Endothelial cell of umbilical vein (primary cell): ENCODE measurements at regions not wholly inside any gene's neighbourhood (a gene's known extent, or its start where the extent isn't known, plus 50 kb on each side); places are given as distances from the start of the nearest gene placed in this dataset.
"Not testable (repeated sequence)": the region's sequence is repeated elsewhere in the genome, so short reads cannot be mapped to it uniquely, and the experiment has no call there.

Source experiments
- BruUV-seq: library from RNA; stranded (reverse); fragments of 400-500 nt; replicated peaks from 2 replicates; lab custom pipeline; 2021; lab: Mats Ljungman, UMichigan
- CTCF ChIA-PET: fragments of 300-600, 350-600 bp; sonication (Branson Sonifier 250); formaldehyde crosslinking; loops from one replicate; lab custom pipeline; 2021; ENCODE audit warnings: antibody characterized with exemption, inconsistent platforms; lab: Charles Lee
- POLR2A ChIA-PET: fragments of 300-600, 350-600 bp; sonication (Branson Sonifier 250); formaldehyde crosslinking; loops from one replicate; lab custom pipeline; 2021; ENCODE audit warnings: antibody characterized with exemption, inconsistent platforms; lab: Charles Lee
- DNase-seq: peaks from one replicate; pipeline ENCODE4 v3.0.0-alpha.2; 2011; ENCODE audit warnings: low read depth, low spot score
- FAIRE-seq: peaks from 2 replicates; lab custom pipeline; 2011; peaks lifted over from hg19 to GRCh38; lab: Jason Lieb, UNC
- H2AFZ ChIP-seq: 2 replicates; pipeline ENCODE4 v1.6.0; 2012; ENCODE audit warnings: low read depth, low read length, control low read depth, inconsistent platforms
- H3K27ac ChIP-seq: 2 replicates; pipeline ENCODE4 v1.5.1; 2011; ENCODE audit warnings: low read depth, mild to moderate bottlenecking, control low read depth, low read length, moderate library complexity; ENCODE audit not compliant: insufficient read depth
- H3K27me3 ChIP-seq, 2 experiments: 2 replicates each; pipeline versions ENCODE4 v1.6.0 to v1.6.1; 2011; ENCODE audit warnings: low read length in 2 of 2, mixed read lengths in 1 of 2; ENCODE audit not compliant: control insufficient read depth in 2 of 2, insufficient read depth in 2 of 2
- H3K36me3 ChIP-seq, 2 experiments: 2 replicates in 1 of 2; 3 replicates in 1 of 2; pipeline ENCODE4 v1.5.1; 2011; ENCODE audit warnings: low read length in 2 of 2, mild to moderate bottlenecking in 1 of 2, moderate library complexity in 1 of 2; ENCODE audit not compliant: control insufficient read depth in 2 of 2, insufficient read depth in 2 of 2; ENCODE audit errors: extremely low read depth in 1 of 2
- H3K4me1 ChIP-seq: 3 replicates; pipeline ENCODE4 v1.5.1; 2011; ENCODE audit warnings: mild to moderate bottlenecking, low read length; ENCODE audit not compliant: control insufficient read depth, insufficient read depth; ENCODE audit errors: extremely low read depth
- H3K4me2 ChIP-seq: 2 replicates; pipeline ENCODE4 v1.6.1; 2011; ENCODE audit warnings: low read length, control low read depth, mixed read lengths; ENCODE audit not compliant: insufficient read depth
- H3K4me3 ChIP-seq, 3 experiments: fragments of 200-600 bp in 1 of 3; sonication (generic), shearing (Covaris generic) in 1 of 3; replicated peaks in 1 of 3; 2 replicates each; pipeline ENCODE4 v1.5.1; 2011 to 2016; ENCODE audit warnings: control low read depth in 3 of 3, low read length in 3 of 3, mild to moderate bottlenecking in 2 of 3, inconsistent platforms in 1 of 3, low read depth in 1 of 3, moderate library complexity in 1 of 3; ENCODE audit not compliant: insufficient read depth in 1 of 3
- H3K79me2 ChIP-seq: 2 replicates; pipeline ENCODE4 v1.6.0; 2012; ENCODE audit warnings: low read length, inconsistent platforms; ENCODE audit not compliant: control insufficient read depth, insufficient read depth
- H3K9ac ChIP-seq: replicated peaks from 2 replicates; pipeline ENCODE3; 2011; ENCODE audit warnings: low read length, control low read depth; ENCODE audit not compliant: insufficient read depth; ENCODE audit errors: extremely low read depth
- H3K9me1 ChIP-seq: replicated peaks from 3 replicates; pipeline ENCODE4 v1.6.0; 2011; ENCODE audit warnings: mild to moderate bottlenecking, low read length; ENCODE audit not compliant: control insufficient read depth, insufficient read depth; ENCODE audit errors: extremely low read depth
- H3K9me3 ChIP-seq: replicated peaks from 2 replicates; pipeline ENCODE4 v1.5.1; 2012; ENCODE audit warnings: low read length, inconsistent platforms; ENCODE audit not compliant: control insufficient read depth, insufficient read depth
- H4K20me1 ChIP-seq: replicated peaks from 2 replicates; pipeline ENCODE3; 2011; ENCODE audit warnings: mild to moderate bottlenecking, low read length; ENCODE audit not compliant: control insufficient read depth, insufficient read depth; ENCODE audit errors: extremely low read depth
- EZH2 ChIP-seq: IDR thresholded peaks from 2 replicates; pipeline ENCODE4 v1.6.1; 2012; ENCODE audit warnings: borderline replicate concordance, low read depth, mild to moderate bottlenecking, moderate library complexity, low read length, inconsistent platforms; ENCODE audit not compliant: severe bottlenecking
- FOS ChIP-seq: IDR thresholded peaks from 2 replicates; pipeline ENCODE4 v1.6.1; 2011; ENCODE audit warnings: mild to moderate bottlenecking, low read length, moderate library complexity, borderline replicate concordance; ENCODE audit not compliant: insufficient read depth
- POLR2A ChIP-seq: IDR thresholded peaks from 2 replicates; pipeline ENCODE4 v1.6.1; 2012; ENCODE audit warnings: low read depth, mild to moderate bottlenecking, control low read depth, low read length
- dilution Hi-C: fragments of 300-500 bp; cut with MboI; formaldehyde crosslinking; loops from one replicate; pipeline ENCODE4 v1.15.0; 2019; ENCODE audit warnings: low sequenced_read_pairs; ENCODE audit not compliant: extremely low pct_ligation_motif_present
- intact Hi-C: fragments of 100-400 bp; cut with micrococcal nuclease; formaldehyde crosslinking; loops from one replicate; pipeline ENCODE4 v1.10.0; 2022
- TF ChIP-seq, protein P1 (sequence below), 2 donors: IDR thresholded peaks; 1 replicate in 1 of 2; 2 replicates in 1 of 2; pipeline ENCODE4 v1.5.1; 2011; ENCODE audit warnings: low read length in 2 of 2, mild to moderate bottlenecking in 2 of 2, moderate library complexity in 2 of 2, control low read depth in 1 of 2, inconsistent platforms in 1 of 2, low read depth in 1 of 2; ENCODE audit not compliant: insufficient read depth in 1 of 2; ENCODE audit errors: extremely low read depth in 1 of 2

DNA sequence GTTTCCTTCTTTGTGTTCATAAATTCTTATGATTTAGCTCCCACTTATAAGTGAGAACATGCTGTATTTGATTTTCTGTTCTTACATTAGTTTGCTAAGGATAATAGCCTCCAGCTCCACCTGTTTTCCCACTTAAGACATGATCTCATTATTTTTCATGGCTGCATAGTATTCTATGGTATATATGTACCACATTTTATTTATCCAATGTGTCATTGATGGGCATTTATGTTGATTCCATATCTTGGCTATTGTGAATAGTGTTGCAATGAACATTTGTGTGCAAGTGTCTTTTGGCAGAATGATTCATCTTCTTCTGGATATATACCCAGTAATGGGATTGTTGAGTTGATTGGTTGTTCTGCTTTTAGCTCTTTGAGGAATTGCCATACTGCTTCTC is 1234.8 kb downstream of the ADGRL3 start:
- intact Hi-C loops, result no loop called here
- ChIA-PET CTCF (no interaction called here), POLR2A (no interaction called here)
- Histone ChIP-seq H3K27me3 (no peaks in the 10 kb centered on the region), H3K4me2 (no peak overlapping the region), H3K4me1 (no peaks in the 10 kb centered on the region), H3K9me1 (no peaks in the 10 kb centered on the region), H3K36me3 (no peaks in the 10 kb centered on the region), H3K4me3 (no peak overlapping the region), H3K79me2 (no peaks in the 10 kb centered on the region), H3K27ac (no peak overlapping the region), H3K9ac (no peak overlapping the region), H4K20me1 (no peaks in the 10 kb centered on the region), H2AFZ (no peak overlapping the region), H3K9me3 (peaks cover 2% of the 10 kb centered on the region)
- dilution Hi-C loops, result no loop called here
- FAIRE-seq, result no peak
- no peak for DNase-seq
- TF ChIP-seq EZH2, result no peak
- TF ChIP-seq FOS, result no peak
- TF ChIP-seq, protein P1, sequence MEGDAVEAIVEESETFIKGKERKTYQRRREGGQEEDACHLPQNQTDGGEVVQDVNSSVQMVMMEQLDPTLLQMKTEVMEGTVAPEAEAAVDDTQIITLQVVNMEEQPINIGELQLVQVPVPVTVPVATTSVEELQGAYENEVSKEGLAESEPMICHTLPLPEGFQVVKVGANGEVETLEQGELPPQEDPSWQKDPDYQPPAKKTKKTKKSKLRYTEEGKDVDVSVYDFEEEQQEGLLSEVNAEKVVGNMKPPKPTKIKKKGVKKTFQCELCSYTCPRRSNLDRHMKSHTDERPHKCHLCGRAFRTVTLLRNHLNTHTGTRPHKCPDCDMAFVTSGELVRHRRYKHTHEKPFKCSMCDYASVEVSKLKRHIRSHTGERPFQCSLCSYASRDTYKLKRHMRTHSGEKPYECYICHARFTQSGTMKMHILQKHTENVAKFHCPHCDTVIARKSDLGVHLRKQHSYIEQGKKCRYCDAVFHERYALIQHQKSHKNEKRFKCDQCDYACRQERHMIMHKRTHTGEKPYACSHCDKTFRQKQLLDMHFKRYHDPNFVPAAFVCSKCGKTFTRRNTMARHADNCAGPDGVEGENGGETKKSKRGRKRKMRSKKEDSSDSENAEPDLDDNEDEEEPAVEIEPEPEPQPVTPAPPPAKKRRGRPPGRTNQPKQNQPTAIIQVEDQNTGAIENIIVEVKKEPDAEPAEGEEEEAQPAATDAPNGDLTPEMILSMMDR (IDR thresholded peaks at IDR 0.05; ENCODE audit: extremely low read depth in 1 of 2, insufficient read depth in 1 of 2, low read depth in 1 of 2, low read length in 2 of 2), result no peak
- no peak for TF ChIP-seq POLR2A
- BruUV-seq, result no TSS peak

DNA sequence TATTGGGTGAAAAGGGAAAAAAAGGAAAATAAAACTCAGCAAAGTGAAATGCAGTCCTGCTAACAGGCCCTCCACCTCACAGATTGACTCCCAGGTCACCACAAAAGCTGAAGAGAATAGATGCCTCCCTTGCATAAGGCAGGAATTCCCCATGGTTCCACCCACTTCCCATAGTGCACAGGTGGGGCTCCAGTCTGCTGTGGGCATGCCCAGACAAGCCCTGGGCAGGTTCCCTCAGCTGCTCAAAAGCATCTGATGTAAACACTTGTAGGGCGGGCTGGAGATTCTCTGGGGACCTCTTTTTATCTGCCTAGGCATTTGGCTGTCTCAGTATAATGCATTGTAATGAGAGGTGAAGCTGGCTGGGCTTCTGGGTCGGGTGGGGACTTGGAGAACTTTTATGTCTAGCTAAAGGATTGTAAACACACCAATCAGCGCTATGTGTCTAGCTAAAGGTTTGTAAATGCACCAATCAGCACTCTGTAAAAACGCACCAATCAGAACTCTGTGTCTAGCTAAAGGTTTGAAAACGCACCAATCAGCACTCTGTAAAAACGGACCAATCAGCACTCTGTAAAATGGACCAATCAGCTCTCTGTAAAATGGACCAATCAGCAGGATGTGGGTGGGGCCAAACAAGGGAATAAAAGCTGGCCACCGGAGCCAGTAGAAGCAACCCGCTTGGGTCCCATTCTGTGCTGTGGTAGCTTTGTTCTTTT is 1231.5 kb downstream of the ADGRL3 start:
- H3K27me3 ChIP-seq, H3K27ac ChIP-seq, CTCF ChIA-PET, intact Hi-C loops, H3K4me1 ChIP-seq, H3K4me3 ChIP-seq, H3K9ac ChIP-seq, H3K36me3 ChIP-seq, POLR2A ChIA-PET, BruUV-seq, H3K9me1 ChIP-seq, H3K79me2 ChIP-seq, H2AFZ ChIP-seq, H4K20me1 ChIP-seq, H3K4me2 ChIP-seq, DNase-seq, dilution Hi-C loops, H3K9me3 ChIP-seq, FAIRE-seq: not testable (repeated sequence)
